SH-SY5Y (cell line): ENCODE measurements at regions not wholly inside any gene's neighbourhood (a gene's known extent, or its start where the extent isn't known, plus 50 kb on each side); places are given as distances from the start of the nearest gene placed in this dataset.

Experiments
- GATA2 ChIP-seq: IDR thresholded peaks from 2 replicates; pipeline ENCODE4 v1.6.1; 2011; ENCODE audit warnings: mild to moderate bottlenecking, low read depth, low read length
- GATA3 ChIP-seq: IDR thresholded peaks from 2 replicates; pipeline ENCODE4 v1.6.1; 2011; ENCODE audit warnings: low read depth, mild to moderate bottlenecking, low read length, moderate library complexity

GRCh38 chr11:119957951-119958350 is 180.0 kb downstream of the TRIM29 start:
- TF ChIP-seq GATA2 (no peak), GATA3 (no peak)
